Epithelial cell of proximal tubule (primary cell): ENCODE measurements at regions not wholly inside any gene's neighbourhood (a gene's known extent, or its start where the extent isn't known, plus 50 kb on each side); places are given as distances from the start of the nearest gene placed in this dataset.

Experiments used
- DNase-seq: peaks from one replicate; pipeline ENCODE4 v3.0.0-alpha.2; 2011; ENCODE audit warnings: low read depth
- H3K4me3 ChIP-seq: 2 replicates; pipeline ENCODE4 v1.5.1; 2011; ENCODE audit warnings: low read depth, mild to moderate bottlenecking, low read length
- TF ChIP-seq, protein P1 (sequence below): conservative IDR thresholded peaks from 2 replicates; pipeline ENCODE4 v1.5.1; 2012; ENCODE audit warnings: low read depth, mild to moderate bottlenecking, low read length

DNA sequence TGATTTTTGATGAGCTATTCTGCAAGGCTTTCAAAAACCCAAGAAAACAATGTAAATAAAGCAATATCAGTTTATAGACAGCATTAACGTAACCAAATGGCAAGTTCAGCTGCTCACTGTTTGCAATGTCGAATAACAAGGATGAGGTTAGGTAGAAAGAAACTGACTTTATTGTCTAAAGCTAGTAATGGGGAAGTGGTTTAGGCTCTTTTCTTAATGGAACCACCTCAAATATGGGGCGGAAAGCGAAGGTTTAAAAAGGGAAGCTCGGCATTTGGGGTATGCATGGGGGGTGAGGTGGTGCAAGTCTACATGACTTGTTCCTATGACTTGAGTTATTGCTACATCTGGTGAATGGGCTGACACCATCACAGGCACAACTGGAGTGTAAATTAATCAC, 1060.2 kb downstream of the NSUN3 start:
- TF ChIP-seq, protein P1, sequence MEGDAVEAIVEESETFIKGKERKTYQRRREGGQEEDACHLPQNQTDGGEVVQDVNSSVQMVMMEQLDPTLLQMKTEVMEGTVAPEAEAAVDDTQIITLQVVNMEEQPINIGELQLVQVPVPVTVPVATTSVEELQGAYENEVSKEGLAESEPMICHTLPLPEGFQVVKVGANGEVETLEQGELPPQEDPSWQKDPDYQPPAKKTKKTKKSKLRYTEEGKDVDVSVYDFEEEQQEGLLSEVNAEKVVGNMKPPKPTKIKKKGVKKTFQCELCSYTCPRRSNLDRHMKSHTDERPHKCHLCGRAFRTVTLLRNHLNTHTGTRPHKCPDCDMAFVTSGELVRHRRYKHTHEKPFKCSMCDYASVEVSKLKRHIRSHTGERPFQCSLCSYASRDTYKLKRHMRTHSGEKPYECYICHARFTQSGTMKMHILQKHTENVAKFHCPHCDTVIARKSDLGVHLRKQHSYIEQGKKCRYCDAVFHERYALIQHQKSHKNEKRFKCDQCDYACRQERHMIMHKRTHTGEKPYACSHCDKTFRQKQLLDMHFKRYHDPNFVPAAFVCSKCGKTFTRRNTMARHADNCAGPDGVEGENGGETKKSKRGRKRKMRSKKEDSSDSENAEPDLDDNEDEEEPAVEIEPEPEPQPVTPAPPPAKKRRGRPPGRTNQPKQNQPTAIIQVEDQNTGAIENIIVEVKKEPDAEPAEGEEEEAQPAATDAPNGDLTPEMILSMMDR = no peak
- H3K4me3 ChIP-seq = no peak overlapping the region
- no peak for DNase-seq

DNA sequence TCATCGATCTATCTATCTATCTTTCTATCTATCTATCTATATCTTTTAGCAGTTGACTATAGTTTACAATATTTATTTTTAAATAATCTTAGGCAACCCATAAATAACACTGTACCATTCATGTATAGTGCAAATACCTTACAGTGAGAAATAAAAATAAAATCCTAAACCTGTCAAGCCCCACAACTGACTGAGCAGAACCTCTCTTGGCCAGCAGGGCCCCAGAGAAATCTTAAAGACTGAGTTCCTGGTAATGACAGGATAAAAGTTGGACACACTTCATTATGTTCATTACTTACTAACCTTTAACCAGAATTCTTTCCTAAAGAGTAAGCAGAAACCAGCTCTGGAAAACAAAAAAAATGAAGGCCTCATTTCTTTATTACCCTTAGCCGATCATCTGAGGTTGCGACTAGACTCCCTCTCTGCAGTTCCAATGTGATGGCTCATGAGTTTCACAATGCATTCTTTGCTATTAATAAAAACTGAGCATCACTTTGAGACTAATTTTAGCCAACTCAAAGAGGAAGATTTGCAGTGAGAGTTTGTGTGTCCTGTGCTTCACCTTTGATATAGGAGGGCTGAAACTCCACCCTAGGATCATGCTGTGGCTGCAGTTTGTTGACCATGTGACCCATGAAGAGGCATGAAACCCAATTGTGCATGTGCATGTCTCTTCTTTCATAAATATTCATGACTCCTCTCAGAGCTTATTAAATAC, 1072.0 kb downstream of the NSUN3 start:
- TF ChIP-seq, protein P1 = no peak
- DNase-seq = peak; percentile 41
- H3K4me3 ChIP-seq = no peak overlapping the region

DNA sequence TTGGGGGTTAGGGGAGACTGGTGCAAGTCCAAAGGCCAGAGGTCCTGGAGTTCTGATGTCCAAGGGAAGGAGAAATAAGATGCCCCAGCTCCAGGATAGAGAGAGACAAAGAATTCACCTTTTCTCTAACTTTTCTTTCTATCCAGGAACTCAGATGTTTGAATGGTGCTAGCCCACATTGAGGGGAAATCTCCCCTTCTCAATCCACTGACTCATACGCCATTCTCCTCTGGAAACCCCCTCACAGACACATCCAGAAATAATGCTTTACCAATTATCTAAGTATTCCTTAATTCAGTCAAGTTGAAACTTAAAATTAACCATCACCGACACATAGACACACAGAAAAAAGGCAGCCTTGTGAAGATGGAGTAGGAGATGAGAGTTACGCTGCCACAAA, 1085.2 kb downstream of the NSUN3 start:
- no peak overlapping the region for H3K4me3 ChIP-seq
- DNase-seq = no peak
- TF ChIP-seq, protein P1 = no peak

DNA sequence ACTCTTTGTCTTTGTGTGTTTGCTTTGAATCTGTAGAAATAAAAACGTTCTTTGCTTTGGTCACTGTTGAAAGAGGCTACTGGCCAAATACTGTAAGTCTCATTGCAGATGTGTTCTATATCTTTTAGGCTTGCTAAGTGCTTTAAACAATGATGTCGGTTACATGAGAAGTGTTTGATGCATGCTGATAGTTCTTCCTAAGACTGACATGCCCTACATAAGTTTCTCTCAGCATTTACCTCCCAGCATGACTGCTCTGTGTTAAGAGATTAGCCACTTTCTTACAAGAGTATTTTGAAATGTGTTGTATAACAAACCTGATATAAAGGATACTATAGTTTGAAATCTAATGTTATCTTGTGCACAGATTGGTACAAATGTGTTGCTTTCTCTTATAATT, 1088.7 kb downstream of the NSUN3 start:
- H3K4me3 ChIP-seq = no peak overlapping the region
- TF ChIP-seq, protein P1 = no peak
- DNase-seq = no peak

DNA sequence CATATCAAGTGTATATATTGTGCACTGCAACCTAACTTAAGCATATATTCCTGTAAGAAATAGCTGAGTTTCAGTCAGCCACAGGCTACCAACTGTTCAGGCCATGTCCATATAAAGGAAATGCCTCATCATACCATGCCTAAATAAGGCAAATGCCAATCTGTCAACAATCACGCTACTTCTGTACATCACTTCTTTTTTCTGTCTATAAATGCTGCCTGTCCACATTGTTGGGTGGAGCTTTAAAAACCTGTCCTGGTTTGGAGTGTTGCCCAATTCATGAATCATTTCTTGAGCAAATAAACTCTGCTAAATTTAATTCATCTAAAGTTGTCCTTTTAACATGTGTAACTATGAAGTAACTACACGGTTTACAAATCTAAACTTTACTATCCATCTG, 1091.9 kb downstream of the NSUN3 start:
- TF ChIP-seq, protein P1 = no peak
- DNase-seq = no peak
- no peak overlapping the region for H3K4me3 ChIP-seq

DNA sequence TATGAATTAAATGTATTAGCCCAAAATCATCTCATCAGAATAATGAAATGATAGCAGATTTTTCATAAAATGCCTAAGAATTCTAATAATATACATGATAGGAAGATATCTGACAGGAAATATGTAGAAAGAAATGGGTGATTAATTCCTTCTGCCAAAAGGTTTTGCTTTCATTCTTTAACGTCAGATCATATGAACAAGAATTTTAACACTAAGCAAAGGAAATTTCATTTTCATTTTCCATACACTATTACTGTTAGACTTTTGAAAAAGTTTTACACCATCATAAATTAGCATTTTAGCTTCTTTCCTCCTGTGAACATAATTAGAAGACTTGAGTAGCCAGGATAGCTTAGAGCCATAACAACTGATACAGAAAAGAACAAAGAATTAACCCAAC, 1099.9 kb downstream of the NSUN3 start:
- DNase-seq = no peak
- TF ChIP-seq, protein P1 = no peak
- no peak overlapping the region for H3K4me3 ChIP-seq

DNA sequence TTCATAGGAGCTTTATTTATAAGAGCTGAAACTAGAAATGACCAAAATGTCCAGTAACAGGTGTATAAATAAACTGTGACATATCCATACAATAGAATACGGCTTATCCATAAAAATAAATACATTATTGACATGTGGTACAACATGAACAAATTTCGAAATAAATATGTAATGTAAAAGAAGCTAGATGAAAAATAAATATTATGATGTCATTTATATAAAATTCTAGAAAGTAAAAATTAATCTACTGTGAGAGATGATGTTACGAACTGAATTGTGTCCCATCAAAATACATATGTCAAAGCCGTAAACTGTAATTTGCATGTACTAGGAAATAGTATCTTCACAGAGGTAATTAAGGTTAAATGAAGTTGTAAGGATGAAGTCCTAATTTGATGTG, 1104.9 kb downstream of the NSUN3 start:
- no peak overlapping the region for H3K4me3 ChIP-seq
- TF ChIP-seq, protein P1 = no peak
- no peak for DNase-seq
